HG02588 (cell line): ENCODE measurements at regions not wholly inside any gene's neighbourhood (a gene's known extent, or its start where the extent isn't known, plus 50 kb on each side); places are given as distances from the start of the nearest gene placed in this dataset.
"Not testable (repeated sequence)": the region's sequence is repeated elsewhere in the genome, so short reads cannot be mapped to it uniquely, and the experiment has no call there.

ENCODE experiments used
- ATAC-seq: cut with Tn5 transposase; IDR thresholded peaks from one replicate; pipeline ENCODE4 v1.9.1; 2021; ENCODE audit warnings: mild to moderate bottlenecking, moderate library complexity; ENCODE audit not compliant: unreplicated experiment

- ATAC-seq: no peak
Observed at GRCh38 chr1:214859647-214860046, 222.9 kb upstream of the KCNK2 start.

DNA sequence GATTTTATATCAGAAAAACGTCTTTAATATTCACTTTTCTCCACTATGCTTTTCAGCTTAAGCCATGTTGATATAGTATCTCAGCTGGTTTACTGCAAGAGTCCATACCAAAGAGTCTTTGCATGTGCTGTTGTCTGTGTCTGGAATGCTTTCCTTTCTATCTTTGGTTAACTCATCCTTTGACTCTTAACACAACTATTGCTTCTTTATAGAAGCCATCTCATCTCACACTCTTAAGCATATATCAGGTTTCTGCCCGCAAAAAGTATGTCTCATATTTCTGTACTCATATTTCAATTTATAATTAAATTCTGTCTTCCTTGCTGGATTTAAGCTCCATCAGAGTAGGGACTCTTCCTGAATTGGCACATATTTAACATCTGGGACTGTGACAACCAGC lies 220.9 kb upstream of the KCNK2 start:
- no peak for ATAC-seq

DNA sequence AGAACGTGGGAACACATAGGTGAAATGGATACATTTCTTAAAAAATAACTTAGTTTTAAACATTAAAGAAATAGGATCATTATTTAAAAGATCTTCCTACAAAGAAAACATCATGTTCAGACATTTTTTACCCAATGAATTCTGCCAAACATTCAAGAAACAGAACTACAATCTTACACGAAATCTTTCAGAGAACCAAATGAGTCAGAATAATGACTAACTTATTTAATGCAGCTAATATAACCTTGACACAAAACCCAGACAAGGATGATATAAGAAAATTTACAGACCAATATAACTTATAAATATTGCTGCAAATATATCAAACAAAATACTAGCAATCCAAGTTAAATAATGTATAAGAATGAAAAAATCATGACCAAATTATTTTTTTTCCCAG lies 220.1 kb upstream of the KCNK2 start:
- no peak for ATAC-seq

- no peak for ATAC-seq
Observed at GRCh38 chr1:214864896-214865688, 217.4 kb upstream of the KCNK2 start.

GRCh38 chr1:214870426-214870825 lies 212.1 kb upstream of the KCNK2 start:
- ATAC-seq: not testable (repeated sequence)

- ATAC-seq: no peak
Observed at GRCh38 chr1:214880956-214881355, 201.6 kb upstream of the KCNK2 start.

- no peak for ATAC-seq
Observed at GRCh38 chr1:214882616-214883015, 199.9 kb upstream of the KCNK2 start.

DNA sequence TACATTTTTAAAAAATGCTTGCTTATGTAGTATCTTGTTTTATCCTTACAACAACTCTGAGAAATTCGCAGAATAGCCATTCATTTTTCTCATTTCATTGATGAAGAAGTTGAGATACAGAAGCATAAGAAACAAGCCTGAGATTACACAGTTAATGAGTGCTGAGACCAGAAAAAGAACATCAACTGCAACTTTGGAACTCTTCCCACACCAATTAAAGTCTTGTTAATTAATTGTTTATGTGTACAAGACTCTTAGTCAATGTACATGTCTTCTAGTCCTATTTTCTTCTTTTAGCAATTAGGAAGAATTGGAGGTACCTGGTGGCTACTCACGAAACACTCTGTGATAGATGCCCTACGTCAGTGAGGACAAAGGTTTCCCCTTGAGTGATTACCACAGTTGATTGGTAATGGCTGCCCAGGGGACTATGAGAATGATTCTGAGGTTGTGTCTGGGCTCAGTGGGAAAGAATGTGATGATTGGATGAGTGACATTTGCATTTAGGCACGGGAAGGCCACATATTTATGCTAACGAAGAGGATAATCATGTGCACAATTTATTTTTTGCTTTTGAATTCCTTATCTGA lies 187.4 kb upstream of the KCNK2 start:
- no peak for ATAC-seq

GRCh38 chr1:214896921-214897320 lies 185.6 kb upstream of the KCNK2 start:
- no peak for ATAC-seq

- ATAC-seq: no peak
Observed at GRCh38 chr1:214897581-214897980, 185.0 kb upstream of the KCNK2 start.

GRCh38 chr1:214898161-214898560 lies 184.4 kb upstream of the KCNK2 start:
- ATAC-seq: no peak

- ATAC-seq: no peak
Observed at GRCh38 chr1:214898718-214899117, 183.8 kb upstream of the KCNK2 start.

GRCh38 chr1:214899908-214900460 lies 182.6 kb upstream of the KCNK2 start:
- ATAC-seq: no peak

- no peak for ATAC-seq
Observed at GRCh38 chr1:214900590-214900989, 181.9 kb upstream of the KCNK2 start.

- no peak for ATAC-seq
Observed at GRCh38 chr1:214901718-214902117, 180.8 kb upstream of the KCNK2 start.

DNA sequence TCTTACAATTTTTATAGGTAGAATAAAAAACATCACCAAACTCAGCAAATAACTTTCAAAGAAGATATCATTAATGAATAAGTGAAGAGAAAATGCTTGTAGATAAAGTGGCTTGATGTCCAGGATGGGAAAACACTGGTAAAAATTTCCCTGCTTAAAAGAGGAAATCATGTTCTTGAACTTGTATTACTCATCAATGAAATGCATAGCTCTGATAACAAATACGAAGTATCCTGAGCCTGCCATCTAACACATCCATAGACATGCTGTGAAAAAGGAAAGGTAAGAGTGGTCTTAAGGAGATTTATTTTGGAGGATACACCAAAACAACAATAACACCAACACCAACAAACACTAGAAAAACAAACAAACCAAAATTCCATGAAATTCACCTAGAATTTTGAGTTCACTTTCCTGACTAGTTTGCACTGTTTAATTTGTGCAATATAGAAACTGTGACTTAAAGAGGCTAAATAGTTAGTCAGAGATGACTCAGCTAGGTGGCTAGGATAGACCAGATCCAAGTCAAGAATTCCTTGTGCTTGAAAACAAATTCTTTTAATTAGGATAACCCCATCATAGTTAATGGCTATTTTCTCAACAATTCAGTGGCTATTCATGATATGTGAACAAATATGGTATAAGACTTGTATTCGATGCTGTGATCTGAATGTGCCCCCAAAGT lies 179.8 kb upstream of the KCNK2 start:
- ATAC-seq: no peak

DNA sequence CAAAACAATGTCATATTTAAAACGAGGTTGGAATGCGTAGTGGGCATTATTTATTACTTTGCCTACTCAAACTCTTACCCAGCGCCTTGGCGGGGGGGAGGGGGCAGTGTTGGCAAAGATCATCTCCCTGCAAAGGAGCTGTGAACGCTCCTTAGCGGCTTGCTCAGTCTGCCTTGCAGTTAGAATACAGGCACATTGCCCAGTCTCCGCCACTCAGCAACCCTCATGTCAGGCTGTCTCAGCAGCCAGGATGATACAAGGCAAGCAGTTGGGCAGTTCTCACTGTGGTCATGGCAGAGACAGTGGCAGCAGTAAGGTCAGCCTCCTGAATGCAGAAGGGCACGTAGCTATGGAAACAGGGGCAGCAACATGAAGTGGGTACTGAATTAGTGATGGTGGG lies 170.4 kb upstream of the KCNK2 start:
- no peak for ATAC-seq

GRCh38 chr1:214913966-214914365 lies 168.6 kb upstream of the KCNK2 start:
- ATAC-seq: no peak

GRCh38 chr1:214917081-214917635 lies 165.4 kb upstream of the KCNK2 start:
- ATAC-seq: no peak

DNA sequence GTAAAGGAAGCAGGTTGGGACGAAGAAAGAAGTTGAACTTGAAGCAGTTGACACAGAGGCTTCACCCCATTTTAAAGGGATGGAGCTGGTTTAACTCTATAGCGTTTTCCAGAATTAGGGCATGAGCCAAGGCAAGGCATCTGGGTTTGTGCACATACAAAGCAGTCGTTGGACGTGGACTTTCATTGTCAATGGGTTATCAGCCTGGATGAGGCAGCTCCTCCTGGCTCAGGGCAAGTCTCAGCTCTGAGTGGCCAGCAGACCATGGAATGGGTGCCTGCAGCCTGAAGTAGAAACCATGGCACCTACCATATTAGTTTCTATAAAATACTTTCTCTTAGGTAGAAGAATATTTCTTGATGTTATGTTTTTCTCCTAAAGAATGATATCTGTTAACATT lies 163.8 kb upstream of the KCNK2 start:
- no peak for ATAC-seq

GRCh38 chr1:214920337-214920736 lies 162.2 kb upstream of the KCNK2 start:
- ATAC-seq: no peak
